ENCODE measurements at regions not wholly inside any gene's neighbourhood (a gene's known extent, or its start where the extent isn't known, plus 50 kb on each side); places are given as distances from the start of the nearest gene placed in this dataset.

DNA sequence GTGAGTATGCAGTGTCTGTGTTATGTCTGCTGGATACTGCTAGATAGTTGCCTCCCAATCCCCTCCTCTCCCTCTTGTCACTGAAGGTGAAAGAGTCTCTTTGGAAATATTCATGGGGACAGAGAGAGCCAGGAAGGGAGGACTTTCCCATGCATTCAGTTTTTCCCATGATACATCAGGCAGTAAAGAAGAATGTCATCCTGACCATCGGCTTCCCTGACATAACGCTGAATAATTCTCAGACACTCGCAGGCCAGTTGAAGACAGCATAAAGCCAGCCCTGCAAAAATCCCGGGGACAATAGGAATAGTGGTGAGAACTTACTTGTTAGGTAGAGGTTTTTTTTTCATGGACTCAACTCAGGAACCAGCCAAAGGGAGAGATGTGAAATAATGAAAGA, 58.1 kb downstream of the KLF4 start:
- DNase-seq (ENCODE audit: low read depth): no peak

DNA sequence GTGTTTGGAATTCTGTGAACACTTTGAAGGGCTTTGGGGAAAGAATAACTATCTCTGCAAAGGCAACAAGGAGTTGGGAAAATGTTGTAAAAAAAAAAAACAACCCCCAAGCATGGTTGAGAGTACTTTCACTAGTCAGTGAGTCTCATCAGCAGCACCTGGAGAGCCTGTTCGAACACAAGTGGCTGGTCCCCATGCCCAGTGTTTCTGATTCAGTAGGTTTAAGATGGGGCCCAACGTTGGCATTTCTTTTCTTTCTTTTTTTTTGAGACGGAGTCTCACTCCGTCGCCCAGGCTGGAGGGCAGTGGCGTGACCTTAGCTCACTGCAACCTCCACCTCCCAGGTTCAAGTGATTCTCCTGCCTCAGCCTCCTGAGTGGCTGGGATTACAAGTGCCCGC, 59.5 kb downstream of the KLF4 start:
- no peak for DNase-seq (ENCODE audit: low read depth)

- no peak for DNase-seq (ENCODE audit: low read depth)
Measured at GRCh38 chr9:107426126-107426525, 63.4 kb downstream of the KLF4 start.

- DNase-seq (ENCODE audit: low read depth): peak; percentile 59
Measured at GRCh38 chr9:107425101-107426025, 64.2 kb downstream of the KLF4 start.

- no peak for DNase-seq (ENCODE audit: low read depth)
Measured at GRCh38 chr9:107423540-107423939, 66.0 kb downstream of the KLF4 start.

DNA sequence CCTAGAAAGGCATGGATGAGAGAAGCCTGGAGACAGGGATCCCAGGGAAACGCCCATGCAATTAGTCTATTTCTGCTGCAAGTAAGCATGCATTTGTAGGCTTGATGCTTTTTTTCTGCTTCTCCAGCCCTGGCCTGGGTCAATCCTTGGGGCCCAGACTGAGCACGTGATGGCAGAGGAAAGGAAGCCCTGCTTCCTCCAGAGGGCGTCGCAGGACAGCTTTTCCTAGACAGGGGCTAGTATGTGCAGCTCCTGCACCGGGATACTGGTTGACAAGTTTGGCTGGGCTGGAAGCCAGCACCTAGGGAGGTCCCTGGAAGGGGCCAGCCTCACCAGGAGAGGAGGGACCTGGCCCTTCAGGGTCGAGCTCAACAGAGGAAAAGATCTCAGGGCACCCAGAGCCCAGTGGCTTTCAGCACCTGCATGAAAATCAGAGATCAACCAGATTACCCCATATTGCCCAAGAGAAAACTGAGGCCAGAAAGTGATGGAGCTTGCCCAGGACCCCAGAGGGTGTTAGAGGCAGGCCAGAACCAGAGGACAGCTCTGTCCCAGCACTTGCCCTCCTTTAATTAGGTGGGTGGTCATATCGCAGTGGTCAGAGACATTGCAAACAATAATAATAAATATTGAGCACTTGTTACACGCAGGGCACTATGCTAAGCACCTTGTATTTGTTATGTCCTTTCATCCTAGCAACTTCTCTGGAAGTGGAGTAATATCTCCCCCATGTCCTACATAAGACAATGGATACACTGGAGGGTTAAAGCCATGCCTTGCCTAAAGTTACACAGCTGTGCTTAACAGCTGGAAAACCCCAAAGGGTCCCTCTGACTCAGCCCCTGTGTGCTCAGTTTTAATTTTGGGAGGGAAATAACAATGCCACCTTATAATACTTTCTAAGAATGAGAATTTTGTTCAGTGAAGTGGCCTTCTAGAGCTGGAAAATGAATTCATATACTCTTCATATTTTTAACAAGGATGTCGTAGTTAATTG, 67.1 kb downstream of the KLF4 start:
- peak; percentile 76 for DNase-seq (ENCODE audit: low read depth)

DNA sequence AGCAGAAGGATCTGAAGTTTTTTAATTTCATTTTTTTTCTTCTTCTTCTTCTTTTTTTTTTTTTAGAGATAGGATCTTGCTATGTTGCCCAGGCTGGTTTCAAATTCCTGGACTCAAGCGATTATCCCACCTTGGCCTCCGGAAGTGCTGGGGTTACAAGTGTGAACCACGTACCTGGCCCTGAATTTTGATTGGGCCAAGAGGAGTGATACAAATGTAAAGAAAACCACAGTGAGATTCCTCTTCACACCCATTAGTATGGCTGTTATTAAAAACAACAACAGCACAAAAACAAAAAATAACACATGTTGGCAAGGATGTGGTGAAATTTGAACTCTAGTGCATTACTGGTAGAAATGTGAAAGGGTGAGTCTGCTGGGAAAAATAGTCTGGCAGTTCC, 79.1 kb downstream of the KLF4 start:
- no peak for DNase-seq (ENCODE audit: low read depth)

DNA sequence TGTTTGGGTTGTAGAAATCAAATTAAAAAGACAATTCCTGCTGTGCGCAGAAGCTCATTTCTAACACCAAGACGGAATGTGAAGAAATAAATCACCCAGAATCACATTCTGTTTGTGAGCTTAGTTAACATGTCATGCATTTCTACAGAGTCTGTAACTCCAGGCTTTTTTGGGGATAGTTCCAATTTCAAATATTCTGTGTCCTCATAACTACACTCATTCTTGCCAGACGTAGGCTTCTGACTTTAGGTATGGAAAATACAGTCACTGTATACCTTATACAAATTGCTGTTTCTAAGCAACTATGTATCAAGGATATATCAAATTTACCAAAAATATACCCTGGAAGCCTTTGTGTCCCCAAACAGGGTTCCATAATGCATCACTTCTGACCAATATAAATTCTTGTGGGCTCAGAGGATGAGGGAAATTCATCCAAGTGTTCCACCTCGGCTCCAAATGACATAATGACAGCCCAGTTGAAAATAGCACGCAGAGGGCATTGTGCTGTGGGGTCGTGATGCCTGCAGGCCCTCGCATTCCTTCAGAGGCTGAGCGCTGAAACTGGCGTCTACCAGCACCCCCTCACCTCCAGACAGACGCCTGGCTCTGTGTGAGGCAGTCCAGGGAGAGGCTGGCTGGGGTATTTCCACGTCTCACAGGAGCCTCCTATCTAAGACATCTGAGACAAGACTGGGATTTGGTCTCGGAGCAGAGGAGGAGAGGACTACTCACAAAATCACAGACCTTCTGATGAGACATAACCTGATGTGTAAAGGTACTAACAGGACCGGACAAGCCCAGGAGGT, 79.8 kb downstream of the KLF4 start:
- no peak for DNase-seq (ENCODE audit: low read depth)

GRCh38 chr9:107407675-107408074, 81.9 kb downstream of the KLF4 start:
- no peak for DNase-seq (ENCODE audit: low read depth)

DNA sequence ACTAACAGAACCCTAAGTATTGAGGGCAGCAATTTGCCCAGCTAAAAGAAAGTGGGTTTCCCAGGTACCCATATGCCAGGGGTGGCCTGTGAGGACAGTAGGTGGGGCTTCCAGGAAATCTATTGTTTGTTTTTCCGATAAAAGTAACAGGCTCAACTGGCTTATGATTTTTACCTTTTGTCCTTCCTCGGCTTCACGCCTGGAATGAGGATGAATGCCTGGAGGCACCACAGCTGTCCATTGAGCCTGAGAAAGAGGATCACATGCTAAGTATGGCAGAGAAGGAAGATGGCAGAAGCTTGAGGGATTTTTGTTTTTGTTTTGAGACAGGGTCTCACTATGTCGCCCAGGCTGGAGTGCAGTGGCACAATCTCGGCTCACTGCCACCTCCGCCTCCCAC, 84.1 kb downstream of the KLF4 start:
- no peak for DNase-seq (ENCODE audit: low read depth)

GRCh38 chr9:107404736-107405135, 84.8 kb downstream of the KLF4 start:
- no peak for DNase-seq (ENCODE audit: low read depth)

DNA sequence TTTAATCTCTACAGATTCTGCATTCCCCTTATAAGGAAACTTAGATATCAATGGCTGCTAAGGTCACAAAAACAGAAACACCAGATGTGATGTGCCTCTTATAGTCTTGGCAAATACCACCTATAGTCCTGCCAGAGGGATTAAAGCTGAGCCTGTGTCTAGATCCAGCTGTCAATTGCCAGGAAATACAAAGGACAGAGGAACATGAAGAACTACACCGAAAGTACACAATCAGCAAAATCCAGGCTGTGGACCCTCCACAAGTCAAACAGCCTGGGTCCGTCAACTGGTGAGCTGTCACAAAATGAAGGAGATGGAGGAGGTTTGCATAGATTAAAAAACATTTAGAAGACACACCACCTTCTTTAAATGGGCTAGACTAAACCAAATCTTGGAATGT, 85.4 kb downstream of the KLF4 start:
- no peak for DNase-seq (ENCODE audit: low read depth)

- peak; percentile 60 for DNase-seq (ENCODE audit: low read depth)
Measured at GRCh38 chr9:107397076-107398044, 92.2 kb downstream of the KLF4 start.

DNA sequence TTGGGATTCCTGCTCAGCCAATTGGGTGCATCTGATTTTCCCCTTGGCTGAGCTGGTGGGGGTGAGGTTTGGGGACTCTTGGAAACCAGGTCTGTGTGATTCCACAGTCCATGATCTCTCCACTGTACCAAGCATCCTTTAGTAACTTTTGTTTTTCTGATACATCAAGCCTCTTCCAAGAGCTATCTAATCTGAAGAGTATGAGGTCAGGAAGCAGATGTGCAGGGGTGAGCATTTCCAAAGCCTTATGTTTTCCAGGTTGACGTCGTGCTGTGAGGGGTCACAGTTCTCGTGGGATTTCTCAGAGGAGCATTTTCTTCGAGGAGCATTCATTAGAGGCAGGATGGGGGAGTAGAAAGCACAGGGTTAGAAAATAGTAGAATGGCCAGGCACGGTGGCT, 95.3 kb downstream of the KLF4 start:
- no peak for DNase-seq (ENCODE audit: low read depth)

DNA sequence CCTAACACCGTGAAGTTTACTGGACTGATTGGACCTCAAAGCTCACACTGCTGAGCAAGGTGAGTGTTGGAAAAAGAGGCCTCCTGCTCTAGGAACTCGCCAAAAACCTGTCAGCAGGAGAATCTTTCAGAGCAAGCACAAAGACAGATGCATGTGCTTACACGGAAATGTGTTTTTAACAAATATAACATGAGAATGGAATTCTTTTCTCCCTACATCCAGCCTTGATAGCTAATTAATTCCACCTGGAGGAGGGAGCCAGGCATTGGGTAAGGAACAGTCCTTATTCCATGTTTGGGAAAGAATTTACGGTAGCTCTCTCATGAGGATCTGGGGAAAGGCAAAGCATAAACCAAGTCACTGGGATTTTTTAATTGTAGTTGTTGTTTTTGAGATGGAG, 98.8 kb downstream of the KLF4 start:
- DNase-seq (ENCODE audit: low read depth): no peak

GRCh38 chr9:107390279-107390678, 99.3 kb downstream of the KLF4 start:
- no peak for DNase-seq (ENCODE audit: low read depth)

GRCh38 chr9:107389617-107390071, 99.9 kb downstream of the KLF4 start:
- DNase-seq (ENCODE audit: low read depth): no peak

GRCh38 chr9:107388890-107389289, 100.7 kb downstream of the KLF4 start:
- DNase-seq (ENCODE audit: low read depth): no peak

DNA sequence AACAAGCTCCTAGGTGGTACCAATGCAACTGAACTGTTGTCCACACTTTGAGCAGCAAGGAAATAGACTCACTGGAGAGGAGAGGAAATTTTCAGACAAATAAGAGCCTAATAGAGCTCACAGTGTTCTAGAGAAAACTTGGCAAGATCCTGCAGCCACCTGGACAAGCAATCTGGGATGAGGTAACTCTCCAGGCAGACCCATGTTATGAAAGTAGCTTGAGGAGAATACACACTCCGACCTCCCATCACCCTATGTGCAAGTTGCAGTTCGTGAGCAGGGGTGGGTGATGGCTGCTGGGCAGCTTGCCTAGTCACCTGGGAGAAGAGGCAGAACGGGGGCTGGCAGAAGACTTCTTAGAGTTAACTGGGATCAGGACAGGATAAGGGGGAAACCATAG, 102.2 kb downstream of the KLF4 start:
- no peak for DNase-seq (ENCODE audit: low read depth)

DNA sequence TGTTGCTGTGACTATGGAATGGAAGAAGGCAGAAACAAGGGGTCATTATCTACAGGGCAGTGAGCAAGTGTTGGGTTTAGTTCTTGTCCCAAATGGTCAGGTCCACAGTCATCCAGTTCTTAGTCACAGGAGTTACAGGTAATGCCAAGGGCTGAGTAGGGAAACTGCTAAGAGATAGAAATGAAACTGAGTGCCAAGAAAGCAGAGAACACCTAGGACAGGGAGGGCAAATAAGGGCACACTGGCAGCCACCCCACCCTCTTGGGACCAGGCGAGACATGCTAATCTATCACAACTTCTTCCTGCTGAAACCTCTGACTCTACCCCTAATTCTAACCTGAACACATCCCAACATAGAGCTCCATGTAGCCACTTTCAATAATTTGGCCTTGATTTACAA, 103.2 kb downstream of the KLF4 start:
- DNase-seq (ENCODE audit: low read depth): no peak

Measured in M059J (cell line).